HG03159 (cell line): ENCODE measurements at regions not wholly inside any gene's neighbourhood (a gene's known extent, or its start where the extent isn't known, plus 50 kb on each side); places are given as distances from the start of the nearest gene placed in this dataset.
A peak's percentile ranks its signal among the peaks of the same experiment; 100 is the strongest.
"Not testable (repeated sequence)": the region's sequence is repeated elsewhere in the genome, so short reads cannot be mapped to it uniquely, and the experiment has no call there.

Source experiments
- ATAC-seq: cut with Tn5 transposase; IDR thresholded peaks from one replicate; pipeline ENCODE4 v1.9.1; 2021; ENCODE audit warnings: mild to moderate bottlenecking, moderate library complexity; ENCODE audit not compliant: unreplicated experiment

DNA sequence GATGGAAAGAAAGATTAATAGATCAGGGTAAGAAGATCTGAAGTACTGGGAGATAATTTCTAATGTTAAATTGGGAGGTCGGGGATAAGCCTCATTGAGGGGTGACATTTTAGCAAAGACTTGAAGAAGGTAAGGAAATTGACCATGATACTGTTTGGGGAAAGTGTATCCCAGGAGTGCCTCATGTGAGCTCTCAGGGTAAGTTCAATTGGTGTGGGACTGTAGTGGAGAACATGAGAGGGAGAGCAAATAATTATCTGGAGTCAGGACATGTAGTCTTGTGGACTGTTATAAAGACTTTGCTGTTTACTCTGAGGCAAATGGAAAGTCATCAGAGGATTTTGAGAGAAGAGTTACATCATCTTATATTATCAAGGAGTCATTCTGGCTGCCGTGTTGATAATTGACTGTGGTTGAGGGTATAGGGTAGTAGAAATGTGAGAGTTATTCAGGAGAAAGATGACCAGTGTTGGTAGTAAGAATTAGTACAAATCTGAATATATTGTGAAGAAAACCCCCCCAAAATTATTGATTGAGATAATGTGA is 624.4 kb downstream of the ADCYAP1 start:
- no peak for ATAC-seq

DNA sequence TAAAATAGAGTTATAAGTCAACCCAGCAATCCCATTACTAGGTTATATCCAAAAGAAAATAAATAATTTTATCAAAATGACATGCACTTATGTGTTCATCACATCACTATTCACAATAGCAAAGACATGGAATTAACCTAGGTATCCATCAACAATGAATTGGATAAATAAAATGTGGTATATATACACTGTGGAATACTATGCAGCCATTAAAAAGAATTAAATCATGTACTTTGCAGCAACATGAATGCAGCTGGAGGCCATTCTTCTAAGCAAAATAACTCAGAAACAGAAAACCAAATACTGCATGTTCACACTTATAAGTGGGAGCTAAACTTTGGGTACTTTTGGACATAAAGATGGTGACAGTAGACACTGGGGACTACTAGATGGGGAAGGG is 626.0 kb downstream of the ADCYAP1 start:
- no peak for ATAC-seq

DNA sequence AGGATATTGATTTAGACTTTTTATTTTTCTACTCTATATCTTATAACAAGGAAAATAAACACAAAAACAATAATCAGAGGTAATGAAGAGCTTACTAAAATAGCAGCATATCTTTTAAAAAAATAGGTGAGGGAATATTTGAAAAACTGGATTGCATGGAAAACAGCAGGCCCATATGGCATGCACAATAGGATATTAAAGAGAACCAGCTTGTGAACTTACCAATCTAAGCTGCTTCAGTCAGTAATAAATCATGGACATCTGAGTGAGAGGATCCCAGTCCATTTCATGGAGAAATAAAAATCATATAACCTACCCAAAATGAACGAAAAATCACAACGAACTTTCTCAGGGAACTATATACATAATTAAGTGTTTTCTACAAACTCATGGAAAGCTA is 634.6 kb downstream of the ADCYAP1 start:
- no peak for ATAC-seq

DNA sequence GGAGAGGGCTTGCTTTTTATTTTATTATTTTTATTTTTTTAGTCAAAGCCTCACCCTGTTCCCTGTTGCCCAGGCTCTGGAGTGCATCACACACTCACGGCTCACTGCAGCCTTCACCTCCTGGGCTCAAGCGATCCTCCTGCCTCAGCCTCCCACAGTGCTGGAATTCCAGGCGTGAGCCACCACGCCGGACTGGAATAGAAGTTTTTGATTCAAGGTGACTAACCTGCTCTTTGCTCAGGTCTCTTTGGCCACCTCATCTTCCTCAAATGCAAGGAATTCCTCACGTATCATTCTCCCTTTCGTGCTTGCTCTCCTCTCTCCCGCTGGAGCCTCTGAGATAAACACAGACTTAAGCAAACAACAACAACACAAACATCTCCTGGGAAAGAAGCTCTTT is 636.8 kb downstream of the ADCYAP1 start:
- ATAC-seq, result no peak

DNA sequence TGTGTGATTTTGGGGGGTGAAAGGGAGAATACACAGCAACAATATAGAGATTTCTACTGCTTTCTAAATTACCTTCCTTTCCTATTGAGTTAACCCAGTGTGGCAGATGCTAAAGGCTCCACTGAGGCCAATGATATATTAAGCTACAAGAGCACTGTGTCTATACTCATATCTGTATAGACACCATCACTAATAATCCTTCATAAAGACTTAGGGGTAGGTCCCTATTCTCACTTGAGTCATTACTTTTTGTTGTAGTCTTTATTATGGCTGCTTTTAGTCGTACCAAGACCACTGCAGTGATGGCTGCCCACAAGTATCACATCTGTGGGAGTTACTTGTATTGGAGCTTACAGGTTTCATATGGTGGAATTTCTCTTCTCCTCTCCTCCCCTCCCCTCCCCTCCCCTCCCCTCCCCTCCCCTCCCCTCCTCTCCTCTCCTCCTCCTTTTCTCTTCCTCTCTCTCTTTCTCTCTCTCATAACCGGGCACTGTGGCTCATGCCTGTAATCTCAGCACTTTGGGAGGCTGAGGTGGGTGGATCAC is 637.6 kb downstream of the ADCYAP1 start:
- no peak for ATAC-seq

DNA sequence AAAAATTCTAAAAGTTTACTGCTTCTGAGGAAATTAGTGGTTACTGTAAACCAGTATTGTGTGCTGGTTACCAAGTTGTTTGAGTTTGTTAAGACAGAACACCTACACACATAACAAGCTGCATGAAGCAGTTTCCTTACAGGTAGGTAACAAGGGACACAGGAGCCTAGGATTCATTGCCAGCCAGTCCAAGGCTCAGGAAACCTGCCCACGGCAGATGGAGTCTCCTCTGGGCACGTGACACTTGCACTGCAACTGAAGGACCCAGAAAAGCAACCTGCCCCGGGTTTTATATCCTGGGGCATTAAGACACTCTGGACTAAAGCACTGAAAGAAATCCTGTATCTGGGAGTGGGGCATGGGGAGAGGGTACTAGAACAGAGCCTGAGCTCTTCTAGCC is 639.3 kb downstream of the ADCYAP1 start:
- ATAC-seq, result no peak

DNA sequence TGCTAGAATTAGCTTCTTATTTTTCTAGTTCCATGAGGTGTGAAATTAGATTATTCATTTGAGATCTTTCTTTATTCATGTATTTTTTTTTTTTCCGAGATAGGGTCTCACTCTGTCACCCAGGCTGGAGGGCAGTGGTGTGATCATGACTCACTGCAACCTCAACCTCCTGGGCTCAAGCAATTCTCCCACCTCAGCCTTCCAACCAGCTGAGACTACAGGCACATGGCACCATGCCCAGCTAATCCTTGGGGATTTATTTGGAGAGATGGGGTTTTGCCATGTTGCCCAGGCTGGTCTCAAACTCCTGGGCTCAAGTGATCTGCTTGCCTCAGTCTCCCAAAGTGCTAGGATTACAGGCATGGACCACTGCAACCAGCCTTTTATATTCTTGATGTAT is 653.0 kb downstream of the ADCYAP1 start:
- not testable (repeated sequence) for ATAC-seq

DNA sequence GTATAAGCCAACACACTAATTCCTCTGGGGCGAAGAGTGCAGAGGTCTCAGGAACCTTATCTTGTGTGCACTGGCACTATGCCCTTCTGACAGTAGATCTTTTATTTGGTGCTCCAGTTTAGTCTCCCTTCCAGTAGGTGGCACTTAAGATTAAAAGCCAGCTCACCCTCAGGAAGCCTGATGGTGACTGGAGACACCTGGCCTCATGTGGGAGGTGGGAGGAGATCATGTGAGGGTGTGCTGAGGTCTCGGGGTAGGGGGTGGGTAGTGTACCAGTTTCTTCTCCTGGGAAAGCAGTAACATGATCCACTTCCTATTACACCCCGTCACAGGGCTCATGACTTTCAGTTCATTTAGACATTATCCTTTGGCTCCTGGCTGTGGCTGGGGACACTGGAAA is 654.9 kb downstream of the ADCYAP1 start:
- no peak for ATAC-seq

DNA sequence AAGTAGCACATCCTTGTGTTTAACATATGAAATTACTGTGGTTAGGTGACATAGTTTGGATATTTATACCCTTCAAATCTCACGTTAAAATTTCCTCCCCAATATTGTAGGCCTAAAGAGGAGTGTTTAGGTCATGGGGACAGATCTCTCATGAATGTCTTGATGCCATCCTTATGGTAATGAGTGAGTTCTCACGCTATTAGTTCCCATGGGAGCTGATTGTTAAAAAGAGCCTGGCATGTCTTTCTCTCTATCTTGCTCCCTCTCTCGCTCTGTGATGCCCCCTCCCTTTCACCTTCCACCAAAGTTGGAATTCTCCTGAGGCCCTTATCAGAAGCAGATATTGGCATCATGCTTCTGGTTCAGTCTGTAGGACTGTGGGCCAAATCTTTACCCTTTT is 660.1 kb downstream of the ADCYAP1 start:
- ATAC-seq, result no peak

DNA sequence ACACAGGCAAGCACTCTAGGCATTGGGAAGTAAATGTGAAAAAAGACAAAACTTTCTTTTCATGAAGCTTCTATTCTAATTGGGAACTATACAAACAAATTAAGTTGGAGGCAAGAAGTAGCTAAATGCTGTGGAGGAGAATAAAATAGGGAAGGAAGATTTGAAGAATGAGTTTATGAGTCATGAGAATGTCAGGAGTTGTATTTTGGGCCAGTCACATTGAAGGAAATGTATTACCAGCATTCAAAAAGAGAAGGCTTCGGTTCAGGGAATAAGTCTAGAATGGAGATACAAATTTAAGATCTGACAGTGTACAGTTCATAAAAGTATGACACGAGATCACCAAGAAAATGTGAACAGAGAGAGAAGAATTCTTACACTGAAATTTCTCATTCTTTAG is 666.5 kb downstream of the ADCYAP1 start:
- no peak for ATAC-seq

DNA sequence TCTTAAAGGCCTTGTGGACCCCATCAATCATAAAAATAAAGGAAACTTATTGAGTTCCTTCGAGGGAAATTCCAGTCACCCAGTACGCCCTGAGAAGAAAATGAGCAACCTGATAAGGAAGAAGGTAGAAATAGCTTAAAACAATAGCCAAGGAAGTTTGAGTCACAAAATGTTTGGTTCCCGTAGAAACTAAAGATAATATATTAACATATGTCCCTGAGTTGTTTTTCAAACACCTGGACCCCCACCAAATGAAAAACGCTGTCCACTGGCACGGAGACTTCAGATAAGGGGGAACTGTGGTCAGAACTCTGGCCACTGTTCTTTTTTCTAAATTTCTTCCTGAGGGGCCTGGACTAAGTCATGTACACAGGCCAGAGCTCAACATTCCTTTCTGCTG is 669.1 kb downstream of the ADCYAP1 start:
- no peak for ATAC-seq

DNA sequence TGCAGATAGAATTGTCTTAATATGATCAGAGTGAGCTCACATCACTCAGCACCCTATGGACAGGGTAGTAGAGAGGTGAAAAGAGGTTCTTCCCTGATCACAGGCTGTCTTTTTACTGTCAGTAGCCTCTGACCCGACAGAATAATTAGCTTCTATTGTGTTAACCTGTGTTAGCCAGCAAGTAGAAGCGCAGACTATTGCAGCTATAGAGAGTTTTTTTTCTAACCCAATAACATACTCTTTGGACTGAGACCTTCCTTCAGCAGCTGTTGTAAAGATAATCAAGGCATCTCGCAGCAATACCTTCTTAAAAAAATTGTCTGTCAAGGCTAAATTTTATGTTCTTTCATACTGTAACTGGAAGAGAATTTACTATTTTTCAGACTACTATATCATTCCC is 670.4 kb downstream of the ADCYAP1 start:
- no peak for ATAC-seq

DNA sequence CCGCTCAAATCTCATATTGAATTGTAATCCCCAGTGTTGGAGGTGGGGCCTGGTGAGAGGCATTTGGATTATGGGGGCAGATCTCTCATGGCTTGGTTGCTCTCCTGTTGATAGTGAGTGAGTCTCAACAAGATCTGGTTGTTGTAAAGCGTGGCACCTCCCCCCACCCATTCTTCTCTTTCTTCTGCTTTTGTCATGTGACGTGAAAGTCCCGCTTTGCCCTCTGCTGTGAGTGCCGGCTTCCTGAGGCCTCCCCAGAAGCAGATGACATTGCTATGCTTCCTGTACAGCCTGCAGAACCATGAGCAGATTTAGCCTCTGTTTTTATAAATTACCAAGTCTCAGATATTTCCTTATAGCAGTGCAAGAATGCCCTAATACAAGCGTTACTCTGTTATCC is 673.8 kb downstream of the ADCYAP1 start:
- ATAC-seq, result no peak

DNA sequence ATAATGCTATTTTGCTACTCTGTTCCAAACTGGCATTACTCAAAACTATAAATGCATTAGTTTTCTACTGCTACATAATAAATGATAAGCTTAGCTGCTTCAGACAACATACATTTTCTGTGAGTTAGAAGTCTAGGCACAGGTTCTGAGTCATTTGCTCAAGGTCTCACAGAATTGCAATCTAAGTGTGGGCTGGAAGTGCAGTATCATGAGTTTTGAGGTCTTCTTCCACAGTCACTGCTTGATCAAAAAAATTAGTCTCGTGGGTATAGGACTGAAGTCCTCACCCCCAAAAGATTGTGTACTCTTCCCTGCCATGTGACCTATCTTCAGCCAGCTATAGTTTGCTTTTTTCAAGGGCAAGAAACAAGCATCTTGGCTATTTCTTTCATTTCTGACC is 676.9 kb downstream of the ADCYAP1 start:
- ATAC-seq, result no peak

DNA sequence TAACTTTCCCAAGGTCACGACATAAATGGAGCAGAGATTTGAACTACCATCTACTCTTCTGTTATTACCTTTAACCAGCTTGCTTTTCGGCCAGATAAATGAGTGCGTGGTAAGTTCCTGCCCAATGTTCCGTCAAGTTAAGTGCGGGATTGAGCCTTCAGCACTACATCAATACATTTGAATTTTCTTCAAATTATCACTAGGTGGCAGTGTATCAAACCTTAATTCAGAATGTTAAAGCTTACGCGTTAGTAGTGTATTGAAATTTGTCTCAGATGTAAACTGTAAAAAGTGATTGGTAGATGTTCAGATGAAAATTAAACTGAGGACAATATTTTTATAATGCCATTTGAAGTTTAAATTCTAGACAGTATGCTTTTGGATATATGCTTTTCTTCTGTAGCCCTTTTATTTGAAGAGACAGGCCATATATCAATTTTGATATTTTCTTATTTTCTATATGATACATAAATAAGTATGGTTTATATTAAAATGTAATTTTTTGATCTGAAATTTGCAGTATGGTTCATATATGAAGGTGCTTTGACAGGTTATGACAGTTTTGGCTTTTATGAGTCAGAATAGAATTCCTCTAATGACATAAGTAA is 681.3 kb downstream of the ADCYAP1 start:
- peak; percentile 77 for ATAC-seq

DNA sequence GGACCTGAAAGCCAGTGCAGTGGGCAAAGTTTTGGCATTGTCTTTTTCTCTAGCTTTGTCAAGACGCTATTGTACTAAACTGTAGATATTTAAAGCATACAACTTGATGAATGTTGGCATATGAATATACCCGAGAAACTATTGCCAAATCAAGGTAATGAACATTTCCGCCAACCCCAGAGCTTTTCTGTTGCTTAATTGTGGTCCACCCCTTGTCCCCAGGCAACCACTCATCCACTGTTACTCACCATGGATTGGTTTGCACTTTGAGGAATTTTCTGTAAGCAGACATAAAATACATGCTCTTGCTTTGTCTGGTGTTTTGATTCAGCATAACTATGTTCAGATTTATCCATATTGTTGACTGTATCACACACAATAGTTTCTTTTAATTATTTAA is 688.4 kb downstream of the ADCYAP1 start:
- ATAC-seq, result no peak

DNA sequence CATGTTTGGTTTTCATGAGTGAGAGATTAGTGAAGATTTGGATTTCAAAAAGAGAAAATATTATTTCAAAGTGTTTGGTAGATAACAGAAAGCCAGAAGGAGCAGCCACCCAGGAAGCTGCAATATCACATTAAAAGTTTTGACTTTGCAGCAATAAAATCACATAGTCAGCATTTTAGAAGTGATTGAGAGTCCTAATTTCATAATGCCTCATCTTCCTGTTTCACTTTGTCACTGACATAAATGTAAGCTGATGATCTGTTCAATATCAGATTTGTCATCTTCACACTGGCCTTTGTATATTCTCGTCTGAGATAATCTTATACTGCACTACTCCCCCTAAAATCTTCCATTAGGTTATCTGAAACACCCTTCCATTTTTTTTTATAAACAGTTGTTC is 690.5 kb downstream of the ADCYAP1 start:
- no peak for ATAC-seq

DNA sequence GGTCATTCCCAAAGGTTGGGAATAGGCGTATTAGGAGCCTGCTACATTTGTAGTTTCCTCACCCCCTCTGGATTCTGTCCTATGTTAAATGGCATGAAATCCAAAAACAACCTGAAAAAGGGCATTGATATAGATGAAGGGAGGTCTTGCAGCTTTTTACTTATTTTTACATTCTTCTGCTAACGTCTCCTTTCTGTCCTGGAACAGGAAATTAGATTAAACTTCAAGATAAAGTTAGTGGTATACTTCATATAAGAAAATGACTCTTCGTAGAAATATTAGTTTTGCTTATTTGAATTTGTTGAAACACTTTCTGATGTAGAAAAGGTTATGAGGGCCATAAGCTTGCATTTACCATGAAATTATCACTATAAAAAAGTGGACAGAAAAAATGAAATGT is 694.5 kb downstream of the ADCYAP1 start:
- ATAC-seq, result no peak

DNA sequence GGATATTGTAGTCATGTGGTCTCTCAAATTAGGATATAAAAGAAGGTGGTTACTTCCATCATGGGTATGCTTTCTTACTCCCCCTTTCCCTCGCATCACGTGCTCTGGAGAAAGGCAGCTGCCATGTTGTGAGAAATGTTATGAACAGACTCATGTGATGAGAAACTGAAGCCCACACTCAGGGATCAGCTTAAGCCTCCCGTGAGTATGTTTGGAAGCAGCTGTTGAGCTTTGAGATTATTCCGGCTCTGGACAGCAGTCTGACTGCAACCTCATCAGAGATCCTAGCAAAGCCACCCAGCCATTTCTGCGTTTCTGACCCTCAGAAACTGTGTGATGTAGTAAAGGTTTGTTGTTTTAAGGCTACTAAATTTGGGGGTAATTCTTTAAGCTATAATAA is 700.1 kb downstream of the ADCYAP1 start:
- no peak for ATAC-seq

DNA sequence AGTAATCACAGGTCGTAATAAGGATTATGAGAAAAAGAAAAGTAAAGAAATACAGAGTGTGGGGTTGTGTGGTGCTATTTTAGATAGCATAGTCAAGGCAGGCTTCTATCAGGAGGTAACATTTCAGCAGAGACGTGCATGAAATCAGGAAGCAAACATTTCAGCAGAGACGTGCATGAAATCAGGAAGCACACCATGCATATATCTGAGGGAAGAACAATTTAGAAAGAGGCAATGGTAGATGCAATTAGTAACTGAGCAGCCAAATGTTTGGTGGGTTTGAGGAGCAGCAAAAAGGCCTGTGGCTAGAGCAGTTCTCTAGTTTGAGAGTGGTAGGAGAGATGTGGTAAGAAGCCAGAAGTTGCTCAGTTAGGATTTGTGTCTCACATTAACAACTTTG is 713.7 kb downstream of the ADCYAP1 start:
- ATAC-seq, result no peak

DNA sequence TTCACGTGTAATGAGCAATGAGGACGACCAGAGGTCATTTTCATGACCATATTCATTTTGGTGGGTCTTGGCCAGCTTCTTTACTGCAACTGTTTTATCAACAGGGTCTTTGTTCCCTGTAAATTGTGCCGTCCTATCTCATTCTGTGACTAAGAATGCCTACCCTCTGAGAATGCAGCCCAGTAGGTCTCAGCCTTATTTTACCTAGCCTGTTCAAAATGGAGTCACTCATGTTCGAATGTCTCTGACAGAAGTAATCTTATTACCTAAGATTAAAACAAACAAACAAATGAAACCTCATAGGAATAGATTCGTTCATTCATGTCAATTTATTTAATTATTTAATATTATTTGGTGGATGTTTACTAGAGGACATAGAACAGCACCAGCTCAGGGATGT is 714.8 kb downstream of the ADCYAP1 start:
- ATAC-seq, result no peak

DNA sequence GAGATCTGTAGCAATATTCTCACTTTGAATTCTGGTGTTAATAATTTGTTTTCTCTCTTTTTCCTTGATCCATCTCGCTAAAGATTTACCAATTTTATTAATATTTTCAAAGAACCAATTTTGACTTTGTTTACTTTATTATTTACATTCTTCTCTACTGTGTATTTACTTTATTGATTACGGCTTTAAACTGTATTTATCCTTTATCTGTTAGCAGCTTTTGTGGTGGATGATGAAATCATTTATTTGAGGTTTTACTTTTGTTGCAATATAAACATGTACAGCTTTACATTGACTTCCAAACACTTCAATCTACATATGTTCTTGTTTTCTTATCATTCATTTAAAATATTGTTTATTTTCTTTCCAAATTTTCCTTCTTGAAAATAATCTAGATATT is 719.9 kb downstream of the ADCYAP1 start:
- no peak for ATAC-seq

DNA sequence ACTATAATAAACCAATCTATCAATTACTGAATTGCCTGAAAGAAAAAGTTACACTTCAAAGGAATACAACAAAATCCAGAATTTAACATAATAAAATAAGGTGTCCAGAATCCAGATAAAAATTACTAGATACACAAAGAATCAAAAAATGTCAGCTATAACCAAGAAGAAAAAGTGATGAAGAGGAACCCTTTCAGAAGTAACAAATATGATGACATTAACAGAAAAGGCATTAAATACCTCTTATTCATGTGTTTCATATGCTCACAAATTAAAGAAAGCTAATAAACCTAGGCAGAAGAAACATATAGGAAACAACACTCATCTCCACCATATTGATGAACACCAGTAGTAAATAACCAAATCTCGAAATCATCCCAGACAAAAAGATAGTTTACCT is 722.8 kb downstream of the ADCYAP1 start:
- ATAC-seq, result no peak
